ENCODE measurements at regions not wholly inside any gene's neighbourhood (a gene's known extent, or its start where the extent isn't known, plus 50 kb on each side); places are given as distances from the start of the nearest gene placed in this dataset.
"Not testable (repeated sequence)": the region's sequence is repeated elsewhere in the genome, so short reads cannot be mapped to it uniquely, and the experiment has no call there.

- FAIRE-seq = no peak
- intact Hi-C loops (cut with DNase I) = no loop called here
Measured at GRCh38 chr5:67752357-67752708, 463.2 kb upstream of the PIK3R1 start.

GRCh38 chr5:67748165-67748690, 467.3 kb upstream of the PIK3R1 start:
- no peaks in the 10 kb centered on the region for H3K36me3 ChIP-seq (ENCODE audit: control insufficient read depth in 2 of 3, insufficient read depth in 3 of 3, low read length in 3 of 3)
- no peak overlapping the region for H3K27ac ChIP-seq (ENCODE audit: low read depth in 2 of 2, low read length in 2 of 2)
- no peaks in the 10 kb centered on the region for H3K27me3 ChIP-seq (ENCODE audit: control insufficient read depth, insufficient read depth, low read length)
- no peak overlapping the region for H3K4me3 ChIP-seq (ENCODE audit: low read length in 3 of 3)
- peaks cover 0 to 10% (median 0%) of the 10 kb centered on the region in 3 donors for H3K9me3 ChIP-seq (ENCODE audit: control insufficient read depth in 2 of 3, insufficient read depth in 1 of 3, low read length in 3 of 3)
- DNase-seq (no peak), FAIRE-seq (no peak)
- H3K9ac ChIP-seq (ENCODE audit: low read length in 3 of 3) = no peak overlapping the region
- no peak for TF ChIP-seq CTCF (IDR thresholded peaks at IDR 0.05; ENCODE audit: borderline replicate concordance, extremely low read depth, insufficient read depth)
- intact Hi-C loops (cut with DNase I) = no loop called here
- no peaks in the 10 kb centered on the region for H3K4me1 ChIP-seq (ENCODE audit: control insufficient read depth in 2 of 3, insufficient read depth in 2 of 3, low read depth in 1 of 3, low read length in 3 of 3)

More at GRCh38 chr5:67752357-67752708, 463.2 kb upstream of the PIK3R1 start:
- no peaks in the 10 kb centered on the region for H3K36me3 ChIP-seq (ENCODE audit: control insufficient read depth in 2 of 3, insufficient read depth in 3 of 3, low read length in 3 of 3)
- no peaks in the 10 kb centered on the region for H3K27me3 ChIP-seq (ENCODE audit: control insufficient read depth, insufficient read depth, low read length)
- TF ChIP-seq CTCF (IDR thresholded peaks at IDR 0.05; ENCODE audit: borderline replicate concordance, extremely low read depth, insufficient read depth) = no peak
- H3K27ac ChIP-seq (ENCODE audit: low read depth in 2 of 2, low read length in 2 of 2) = no peak overlapping the region
- H3K9ac ChIP-seq (ENCODE audit: low read length in 3 of 3) = no peak overlapping the region
- H3K9me3 ChIP-seq (ENCODE audit: control insufficient read depth in 2 of 3, insufficient read depth in 1 of 3, low read length in 3 of 3) = peaks cover 0 to 13% (median 0%) of the 10 kb centered on the region in 3 donors
- no peak overlapping the region for H3K4me3 ChIP-seq (ENCODE audit: low read length in 3 of 3)
- no peaks in the 10 kb centered on the region for H3K4me1 ChIP-seq (ENCODE audit: control insufficient read depth in 2 of 3, insufficient read depth in 2 of 3, low read depth in 1 of 3, low read length in 3 of 3)
- DNase-seq = no peak

- H3K9ac ChIP-seq (ENCODE audit: low read length in 3 of 3) = no peak overlapping the region
- FAIRE-seq = no peak
- no peaks in the 10 kb centered on the region for H3K36me3 ChIP-seq (ENCODE audit: control insufficient read depth in 2 of 3, insufficient read depth in 3 of 3, low read length in 3 of 3)
- DNase-seq = no peak
- H3K4me3 ChIP-seq (ENCODE audit: low read length in 3 of 3) = no peak overlapping the region
- no peak overlapping the region for H3K27ac ChIP-seq (ENCODE audit: low read depth in 2 of 2, low read length in 2 of 2)
- TF ChIP-seq CTCF (IDR thresholded peaks at IDR 0.05; ENCODE audit: borderline replicate concordance, extremely low read depth, insufficient read depth) = no peak
- no peaks in the 10 kb centered on the region for H3K27me3 ChIP-seq (ENCODE audit: control insufficient read depth, insufficient read depth, low read length)
- no peaks in the 10 kb centered on the region for H3K4me1 ChIP-seq (ENCODE audit: control insufficient read depth in 2 of 3, insufficient read depth in 2 of 3, low read depth in 1 of 3, low read length in 3 of 3)
- H3K9me3 ChIP-seq (ENCODE audit: control insufficient read depth in 2 of 3, insufficient read depth in 1 of 3, low read length in 3 of 3) = peaks cover 0 to 3% (median 0%) of the 10 kb centered on the region in 3 donors
- intact Hi-C loops (cut with DNase I) = no loop called here
Measured at GRCh38 chr5:67747096-67747495, 468.5 kb upstream of the PIK3R1 start.

DNA sequence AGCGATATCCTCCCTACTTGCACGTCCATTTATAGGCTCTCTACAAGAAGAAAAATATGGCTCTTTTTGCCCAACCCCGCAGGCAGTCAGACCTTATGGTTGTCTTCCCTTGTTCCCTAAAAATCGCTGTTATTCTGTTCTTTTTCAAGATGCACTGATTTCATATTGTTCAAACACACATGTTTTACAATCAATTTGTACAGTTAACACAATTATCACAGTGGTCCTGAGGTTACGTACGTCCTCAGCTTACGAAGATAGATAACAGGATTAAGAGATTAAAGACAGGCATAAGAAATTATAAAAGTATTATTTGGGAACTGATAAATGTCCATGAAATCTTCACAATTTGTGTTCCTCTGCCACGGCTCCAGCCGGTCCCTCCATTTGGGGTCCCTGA, 468.9 kb upstream of the PIK3R1 start:
- H3K36me3 ChIP-seq (ENCODE audit: control insufficient read depth in 2 of 3, insufficient read depth in 3 of 3, low read length in 3 of 3); H3K9me3 ChIP-seq (ENCODE audit: control insufficient read depth in 2 of 3, insufficient read depth in 1 of 3, low read length in 3 of 3); H3K4me3 ChIP-seq (ENCODE audit: low read length in 3 of 3); DNase-seq; FAIRE-seq; H3K4me1 ChIP-seq (ENCODE audit: control insufficient read depth in 2 of 3, insufficient read depth in 2 of 3, low read depth in 1 of 3, low read length in 3 of 3); H3K27ac ChIP-seq (ENCODE audit: low read depth in 2 of 2, low read length in 2 of 2); intact Hi-C loops (cut with DNase I); H3K27me3 ChIP-seq (ENCODE audit: control insufficient read depth, insufficient read depth, low read length); H3K9ac ChIP-seq (ENCODE audit: low read length in 3 of 3): not testable (repeated sequence)

Measured in kidney (tissue), 13 donors.